K562 (cell line): ENCODE measurements at regions not wholly inside any gene's neighbourhood (a gene's known extent, or its start where the extent isn't known, plus 50 kb on each side); places are given as distances from the start of the nearest gene placed in this dataset.

Source experiments
- ATAC-seq: fragments of 200-7000 bp; cut with Tn5 transposase; 3 replicates; pipeline ENCODE4 v1.9.1; 2020; ENCODE audit warnings: moderate library complexity
- BruUV-seq: library from RNA; stranded (reverse); fragments of 400-500 nt; replicated peaks from 2 replicates; lab custom pipeline; 2021; lab: Mats Ljungman, UMichigan
- CTCF ChIA-PET: fragments of 300-600 bp; formaldehyde crosslinking; extraction: SDS; loops from one replicate; lab custom pipeline; 2021; ENCODE audit warnings: low intra/inter-chr PET ratio; lab: Yijun Ruan, JAX
- POLR2A ChIA-PET: fragments of 300-600, 350-650 bp; sonication (Branson Sonifier 250); formaldehyde crosslinking; extraction: SDS; loops from one replicate; lab custom pipeline; 2021; ENCODE audit warnings: antibody characterized with exemption, inconsistent platforms; lab: Yijun Ruan, JAX
- DNase-seq, 4 experiments: peaks; one replicate each; pipeline versions ENCODE4 v3.0.0 to v3.0.0-alpha.2; 2011 to 2018; ENCODE audit warnings: low spot score in 3 of 4, mixed read lengths in 3 of 4; ENCODE audit errors: extremely low read depth in 1 of 4
- FAIRE-seq: peaks from 2 replicates; lab custom pipeline; 2011; peaks lifted over from hg19 to GRCh38; lab: Jason Lieb, UNC
- H2AFZ ChIP-seq: 2 replicates; pipeline ENCODE4 v1.6.0; 2011; ENCODE audit warnings: low read depth, low read length, control low read depth, inconsistent platforms
- H3K27ac ChIP-seq: fragments of 200-600 bp; 3 replicates; pipeline ENCODE4 v1.8.0; 2011; ENCODE audit warnings: low read depth, mild to moderate bottlenecking, control low read depth, inconsistent platforms, low read length, moderate library complexity, mixed read lengths; ENCODE audit errors: extremely low read depth
- H3K27me3 ChIP-seq, 2 experiments: fragments of 300-600 bp in 1 of 2; 2 replicates in 1 of 2; 3 replicates in 1 of 2; pipeline versions ENCODE4 v1.6.0 to v1.8.0; 2011; ENCODE audit warnings: inconsistent platforms in 2 of 2, low read length in 2 of 2, mild to moderate bottlenecking in 1 of 2, mixed read lengths in 1 of 2, moderate library complexity in 1 of 2; ENCODE audit not compliant: control insufficient read depth in 2 of 2, insufficient read depth in 2 of 2
- H3K36me3 ChIP-seq: fragments of 300-600 bp; 3 replicates; pipeline ENCODE4 v1.8.0; 2011; ENCODE audit warnings: mild to moderate bottlenecking, low read length, inconsistent platforms; ENCODE audit not compliant: control insufficient read depth, insufficient read depth
- H3K4me1 ChIP-seq, 2 experiments: fragments of 200-600 bp in 1 of 2; replicated peaks in 1 of 2; 2 replicates in 1 of 2; 3 replicates in 1 of 2; pipeline versions ENCODE4 v1.5.1 to v1.8.0; 2011; ENCODE audit warnings: inconsistent platforms in 2 of 2, low read length in 2 of 2, mild to moderate bottlenecking in 1 of 2, mixed read lengths in 1 of 2, moderate library complexity in 1 of 2; ENCODE audit not compliant: control insufficient read depth in 2 of 2, insufficient read depth in 2 of 2
- H3K4me2 ChIP-seq: 2 replicates; pipeline ENCODE4 v1.6.1; 2011; ENCODE audit warnings: low read length, control low read depth, inconsistent platforms, mixed read lengths; ENCODE audit not compliant: insufficient read depth
- H3K4me3 ChIP-seq: fragments of 200-600 bp; sonication (generic), shearing (Covaris generic); 2 replicates; pipeline ENCODE4 v1.5.1; 2016; ENCODE audit warnings: control low read depth, inconsistent platforms
- H3K79me2 ChIP-seq: fragments of 200-600 bp; 3 replicates; pipeline ENCODE4 v1.8.0; 2011; ENCODE audit warnings: low read length, inconsistent platforms; ENCODE audit not compliant: control insufficient read depth, insufficient read depth
- H3K9ac ChIP-seq, 2 experiments: 2 replicates each; pipeline versions ENCODE4 v1.6.0 to v1.6.1; 2011; ENCODE audit warnings: low read depth in 2 of 2, low read length in 2 of 2, control low read depth in 1 of 2, inconsistent platforms in 1 of 2, mild to moderate bottlenecking in 1 of 2, mixed read lengths in 1 of 2; ENCODE audit not compliant: insufficient read depth in 1 of 2
- H3K9me1 ChIP-seq: one replicate; pipeline ENCODE4 v1.6.0; 2011; ENCODE audit warnings: inconsistent platforms, mild to moderate bottlenecking, low read length, moderate library complexity; ENCODE audit not compliant: control insufficient read depth, insufficient read depth
- H3K9me3 ChIP-seq: replicated peaks from 2 replicates; pipeline ENCODE4 v1.5.1; 2011; ENCODE audit warnings: low read depth, low read length, inconsistent platforms; ENCODE audit not compliant: control insufficient read depth, insufficient read depth
- H4K20me1 ChIP-seq: replicated peaks from 2 replicates; pipeline ENCODE4 v1.6.1; 2011; ENCODE audit warnings: low read length, inconsistent platforms, mixed read lengths; ENCODE audit not compliant: control insufficient read depth, insufficient read depth
- ARHGAP35 ChIP-seq: fragments of 450-650 bp; IDR thresholded peaks from 2 replicates; pipeline ENCODE4 v1.6.1; 2018; ENCODE audit not compliant: partially characterized antibody
- EP300 ChIP-seq: IDR thresholded peaks from 2 replicates; pipeline ENCODE4 v1.6.1; 2012; ENCODE audit warnings: low read length, improper control_type of control experiment
- JUN ChIP-seq, 2 experiments: sonication (generic) in 1 of 2; formaldehyde crosslinking in 1 of 2; IDR thresholded peaks; 2 replicates each; pipeline versions ENCODE4 v1.6.1 to v1.8.0; 2012 to 2022; ENCODE audit warnings: borderline replicate concordance in 2 of 2, mild to moderate bottlenecking in 2 of 2, improper control_type of control experiment in 1 of 2, low read depth in 1 of 2, low read length in 1 of 2, missing genetic modification reagents in 1 of 2
- MITF ChIP-seq: IDR thresholded peaks from 2 replicates; pipeline ENCODE4 v1.6.1; 2014; ENCODE audit warnings: antibody characterized with exemption
- NCOR1 ChIP-seq: fragments of 450-650 bp; IDR thresholded peaks from 2 replicates; pipeline ENCODE4 v1.6.1; 2016; ENCODE audit warnings: mild to moderate bottlenecking, moderate library complexity
- POLR3G ChIP-seq: IDR thresholded peaks from 2 replicates; pipeline ENCODE4 v1.6.1; 2011; ENCODE audit not compliant: insufficient read length, insufficient replicate concordance; ENCODE audit errors: extremely low read depth
- ZNF143 ChIP-seq: sonication (generic); formaldehyde crosslinking; IDR thresholded peaks from 2 replicates; pipeline ENCODE4 v1.9.0; 2022; ENCODE audit warnings: mild to moderate bottlenecking, missing genetic modification reagents
- ZNF77 ChIP-seq: fragments of 250-450 bp; sonication (Bioruptor Pico); IDR thresholded peaks from 2 replicates; pipeline ENCODE4 v1.5.0; 2020
- WGBS: fragments of 100-300 bp; shearing (Covaris generic); methylation state at CpG from one replicate; pipeline ENCODE4 v1.1.6; 2016; ENCODE audit warnings: low coverage, mixed read lengths; ENCODE audit not compliant: insufficient coverage; ENCODE audit errors: missing lambda C conversion rate; 5-methylcytosine and 5-hydroxymethylcytosine counted together
- in situ Hi-C: fragments of 300-500 bp; cut with MboI; formaldehyde crosslinking; loops from 4 replicates; pipeline ENCODE4 v1.15.0; 2018; ENCODE audit warnings: inconsistent platforms, mixed read lengths
- intact Hi-C: fragments of 100-400 bp; cut with micrococcal nuclease; formaldehyde crosslinking; loops from 2 replicates; pipeline ENCODE4 v1.14.2; 2022
- TF ChIP-seq, protein P1 (sequence below): fragments of 250-450 bp; sonication (Bioruptor Pico); IDR thresholded peaks from 2 replicates; pipeline ENCODE4 v1.5.0; 2022; ENCODE audit warnings: mild to moderate bottlenecking
- TF ChIP-seq, protein P2 (sequence below): sonication (generic); formaldehyde crosslinking; IDR thresholded peaks from 2 replicates; pipeline ENCODE4 v1.5.0; 2020; ENCODE audit warnings: missing genetic modification reagents
- TF ChIP-seq, protein P3 (sequence below): fragments of 250-450 bp; sonication (Bioruptor Pico); IDR thresholded peaks from 2 replicates; pipeline ENCODE4 v1.4.0; 2020
- TF ChIP-seq, protein P4 (sequence below): sonication (generic); IDR thresholded peaks from 2 replicates; pipeline ENCODE4 v1.6.1; 2016

DNA sequence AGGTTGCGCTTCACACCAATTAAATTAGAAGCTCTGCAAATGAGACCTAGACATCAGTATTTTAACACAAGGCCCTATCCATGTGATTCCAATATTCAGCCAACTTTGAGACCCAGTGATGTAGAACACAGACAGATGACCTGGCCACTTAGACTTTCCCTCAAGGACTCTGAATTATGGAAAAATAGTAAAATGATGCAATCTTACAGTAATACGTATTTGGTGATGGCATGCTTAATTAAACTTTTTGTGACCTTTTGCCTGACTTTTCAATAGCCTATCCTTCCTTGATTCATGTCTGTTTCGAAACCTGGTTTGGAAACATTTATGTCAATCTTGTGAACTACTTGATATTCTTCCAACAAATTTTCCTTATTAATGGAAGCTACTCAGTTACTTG lies 521.2 kb downstream of the KCNA4 start:
- CTCF ChIA-PET, result no interaction called here
- H4K20me1 ChIP-seq, result no peaks in the 10 kb centered on the region
- no peak overlapping the region for H3K4me3 ChIP-seq
- TF ChIP-seq, protein P1, sequence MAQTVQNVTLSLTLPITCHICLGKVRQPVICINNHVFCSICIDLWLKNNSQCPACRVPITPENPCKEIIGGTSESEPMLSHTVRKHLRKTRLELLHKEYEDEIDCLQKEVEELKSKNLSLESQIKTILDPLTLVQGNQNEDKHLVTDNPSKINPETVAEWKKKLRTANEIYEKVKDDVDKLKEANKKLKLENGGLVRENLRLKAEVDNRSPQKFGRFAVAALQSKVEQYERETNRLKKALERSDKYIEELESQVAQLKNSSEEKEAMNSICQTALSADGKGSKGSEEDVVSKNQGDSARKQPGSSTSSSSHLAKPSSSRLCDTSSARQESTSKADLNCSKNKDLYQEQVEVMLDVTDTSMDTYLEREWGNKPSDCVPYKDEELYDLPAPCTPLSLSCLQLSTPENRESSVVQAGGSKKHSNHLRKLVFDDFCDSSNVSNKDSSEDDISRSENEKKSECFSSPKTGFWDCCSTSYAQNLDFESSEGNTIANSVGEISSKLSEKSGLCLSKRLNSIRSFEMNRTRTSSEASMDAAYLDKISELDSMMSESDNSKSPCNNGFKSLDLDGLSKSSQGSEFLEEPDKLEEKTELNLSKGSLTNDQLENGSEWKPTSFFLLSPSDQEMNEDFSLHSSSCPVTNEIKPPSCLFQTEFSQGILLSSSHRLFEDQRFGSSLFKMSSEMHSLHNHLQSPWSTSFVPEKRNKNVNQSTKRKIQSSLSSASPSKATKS (CRISPR knock-in tag), result no peak
- TF ChIP-seq, protein P2, sequence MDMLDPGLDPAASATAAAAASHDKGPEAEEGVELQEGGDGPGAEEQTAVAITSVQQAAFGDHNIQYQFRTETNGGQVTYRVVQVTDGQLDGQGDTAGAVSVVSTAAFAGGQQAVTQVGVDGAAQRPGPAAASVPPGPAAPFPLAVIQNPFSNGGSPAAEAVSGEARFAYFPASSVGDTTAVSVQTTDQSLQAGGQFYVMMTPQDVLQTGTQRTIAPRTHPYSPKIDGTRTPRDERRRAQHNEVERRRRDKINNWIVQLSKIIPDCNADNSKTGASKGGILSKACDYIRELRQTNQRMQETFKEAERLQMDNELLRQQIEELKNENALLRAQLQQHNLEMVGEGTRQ (CRISPR knock-in tag), result no peak
- TF ChIP-seq NCOR1, result no peak
- TF ChIP-seq MITF, result no peak
- no peak for TF ChIP-seq ZNF77 (CRISPR knock-in tag)
- TF ChIP-seq JUN (IDR thresholded peaks at IDR 0.05; ENCODE audit: borderline replicate concordance, low read depth, low read length), result no peak
- TF ChIP-seq JUN (CRISPR knock-in tag; IDR thresholded peaks at IDR 0.05; ENCODE audit: borderline replicate concordance), result no peak
- TF ChIP-seq ARHGAP35, result no peak
- no peak for TF ChIP-seq ZNF143
- TF ChIP-seq, protein P3, sequence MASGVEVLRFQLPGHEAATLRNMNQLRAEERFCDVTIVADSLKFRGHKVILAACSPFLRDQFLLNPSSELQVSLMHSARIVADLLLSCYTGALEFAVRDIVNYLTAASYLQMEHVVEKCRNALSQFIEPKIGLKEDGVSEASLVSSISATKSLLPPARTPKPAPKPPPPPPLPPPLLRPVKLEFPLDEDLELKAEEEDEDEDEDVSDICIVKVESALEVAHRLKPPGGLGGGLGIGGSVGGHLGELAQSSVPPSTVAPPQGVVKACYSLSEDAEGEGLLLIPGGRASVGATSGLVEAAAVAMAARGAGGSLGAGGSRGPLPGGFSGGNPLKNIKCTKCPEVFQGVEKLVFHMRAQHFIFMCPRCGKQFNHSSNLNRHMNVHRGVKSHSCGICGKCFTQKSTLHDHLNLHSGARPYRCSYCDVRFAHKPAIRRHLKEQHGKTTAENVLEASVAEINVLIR (CRISPR knock-in tag), result no peak
- no peak for TF ChIP-seq EP300
- TF ChIP-seq, protein P4, sequence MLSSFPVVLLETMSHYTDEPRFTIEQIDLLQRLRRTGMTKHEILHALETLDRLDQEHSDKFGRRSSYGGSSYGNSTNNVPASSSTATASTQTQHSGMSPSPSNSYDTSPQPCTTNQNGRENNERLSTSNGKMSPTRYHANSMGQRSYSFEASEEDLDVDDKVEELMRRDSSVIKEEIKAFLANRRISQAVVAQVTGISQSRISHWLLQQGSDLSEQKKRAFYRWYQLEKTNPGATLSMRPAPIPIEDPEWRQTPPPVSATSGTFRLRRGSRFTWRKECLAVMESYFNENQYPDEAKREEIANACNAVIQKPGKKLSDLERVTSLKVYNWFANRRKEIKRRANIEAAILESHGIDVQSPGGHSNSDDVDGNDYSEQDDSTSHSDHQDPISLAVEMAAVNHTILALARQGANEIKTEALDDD, result no peak
- TF ChIP-seq POLR3G, result no peak
- no peaks in the 10 kb centered on the region for H3K4me1 ChIP-seq
- intact Hi-C loops (no loop called here), in situ Hi-C loops (no loop called here)
- BruUV-seq, result no TSS peak
- POLR2A ChIA-PET, result no interaction called here
- no peaks in the 10 kb centered on the region for H3K27me3 ChIP-seq
- H3K9ac ChIP-seq, result no peak overlapping the region
- H3K79me2 ChIP-seq, result no peaks in the 10 kb centered on the region
- H3K4me2 ChIP-seq, result no peak overlapping the region
- no peaks in the 10 kb centered on the region for H3K9me1 ChIP-seq
- H3K36me3 ChIP-seq, result no peaks in the 10 kb centered on the region
- FAIRE-seq (no peak), ATAC-seq (no peak), DNase-seq (no peak)
- no peaks in the 10 kb centered on the region for H3K9me3 ChIP-seq
- H2AFZ ChIP-seq, result no peak overlapping the region
- 4% methylated on average over 3 of the region's 3 CpGs for WGBS
- H3K27ac ChIP-seq, result no peak overlapping the region
